Osteocyte (in vitro differentiated cells): ENCODE measurements at regions not wholly inside any gene's neighbourhood (a gene's known extent, or its start where the extent isn't known, plus 50 kb on each side); places are given as distances from the start of the nearest gene placed in this dataset.

Experiments used
- DNase-seq: peaks from one replicate; pipeline ENCODE4 v3.0.0; 2021; ENCODE audit warnings: mixed read lengths; ENCODE audit not compliant: unreplicated experiment; ENCODE audit errors: extremely low spot score
- H3K27ac Mint-ChIP-seq: one replicate; pipeline ENCODE4 v1.8.0; 2021; ENCODE audit warnings: mild to moderate bottlenecking, mixed read lengths; ENCODE audit not compliant: unreplicated experiment
- H3K27me3 Mint-ChIP-seq: one replicate; pipeline ENCODE4 v1.8.0; 2021; ENCODE audit warnings: mixed read lengths; ENCODE audit not compliant: unreplicated experiment
- H3K36me3 Mint-ChIP-seq: one replicate; pipeline ENCODE4 v1.8.0; 2021; ENCODE audit warnings: mixed read lengths; ENCODE audit not compliant: unreplicated experiment
- H3K4me1 Mint-ChIP-seq: one replicate; pipeline ENCODE4 v1.8.0; 2021; ENCODE audit warnings: mixed read lengths; ENCODE audit not compliant: unreplicated experiment
- H3K4me3 Mint-ChIP-seq: one replicate; pipeline ENCODE4 v1.8.0; 2021; ENCODE audit warnings: mild to moderate bottlenecking, moderate library complexity, mixed read lengths; ENCODE audit not compliant: unreplicated experiment
- H3K9me3 Mint-ChIP-seq: one replicate; pipeline ENCODE4 v1.8.0; 2021; ENCODE audit warnings: mixed read lengths; ENCODE audit not compliant: unreplicated experiment
- CTCF ChIP-seq: fragments of 200-600 bp; sonication (generic); IDR thresholded peaks from 2 replicates; pipeline ENCODE4 v1.5.0; 2021; ENCODE audit warnings: antibody characterized with exemption, mild to moderate bottlenecking, moderate library complexity

- no peaks in the 10 kb centered on the region for H3K4me1 Mint-ChIP-seq
- no peaks in the 10 kb centered on the region for H3K36me3 Mint-ChIP-seq
- H3K27ac Mint-ChIP-seq = no peak overlapping the region
- no peaks in the 10 kb centered on the region for H3K9me3 Mint-ChIP-seq
- H3K27me3 Mint-ChIP-seq = no peaks in the 10 kb centered on the region
- no peak for DNase-seq
- TF ChIP-seq CTCF = no peak
- H3K4me3 Mint-ChIP-seq = no peak overlapping the region
These were observed 387.4 kb downstream of the ETV1 start for GRCh38 chr7:13602036-13602435.

- no peak for DNase-seq
- TF ChIP-seq CTCF = no peak
- Mint-ChIP-seq H3K4me1 (no peaks in the 10 kb centered on the region), H3K27ac (no peak overlapping the region), H3K27me3 (no peaks in the 10 kb centered on the region), H3K36me3 (no peaks in the 10 kb centered on the region), H3K4me3 (no peak overlapping the region), H3K9me3 (no peaks in the 10 kb centered on the region)
These were observed 386.4 kb downstream of the ETV1 start for GRCh38 chr7:13603016-13603415.

GRCh38 chr7:13603661-13604060 is 385.8 kb downstream of the ETV1 start:
- no peak for TF ChIP-seq CTCF
- no peak for DNase-seq
- no peaks in the 10 kb centered on the region for H3K36me3 Mint-ChIP-seq
- H3K4me1 Mint-ChIP-seq = no peaks in the 10 kb centered on the region
- no peak overlapping the region for H3K4me3 Mint-ChIP-seq
- H3K27ac Mint-ChIP-seq = no peak overlapping the region
- no peaks in the 10 kb centered on the region for H3K9me3 Mint-ChIP-seq
- H3K27me3 Mint-ChIP-seq = no peaks in the 10 kb centered on the region

- H3K27me3 Mint-ChIP-seq = no peaks in the 10 kb centered on the region
- no peaks in the 10 kb centered on the region for H3K9me3 Mint-ChIP-seq
- no peak overlapping the region for H3K27ac Mint-ChIP-seq
- no peaks in the 10 kb centered on the region for H3K4me1 Mint-ChIP-seq
- no peaks in the 10 kb centered on the region for H3K36me3 Mint-ChIP-seq
- H3K4me3 Mint-ChIP-seq = no peak overlapping the region
- DNase-seq = no peak
- no peak for TF ChIP-seq CTCF
These were observed 385.3 kb downstream of the ETV1 start for GRCh38 chr7:13604178-13604577.

- Mint-ChIP-seq H3K27ac (no peak overlapping the region), H3K27me3 (no peaks in the 10 kb centered on the region), H3K9me3 (no peaks in the 10 kb centered on the region), H3K4me3 (no peak overlapping the region), H3K4me1 (no peaks in the 10 kb centered on the region), H3K36me3 (no peaks in the 10 kb centered on the region)
- TF ChIP-seq CTCF = no peak
- no peak for DNase-seq
These were observed 379.1 kb downstream of the ETV1 start for GRCh38 chr7:13610372-13610771.
